GM12878 (cell line): ENCODE measurements at regions not wholly inside any gene's neighbourhood (a gene's known extent, or its start where the extent isn't known, plus 50 kb on each side); places are given as distances from the start of the nearest gene placed in this dataset.

Experiments
- ATAC-seq: fragments of 200-7000 bp; cut with Tn5 transposase; 3 replicates; pipeline ENCODE4 v1.9.1; 2020; ENCODE audit warnings: mild to moderate bottlenecking, moderate library complexity
- BruUV-seq: library from RNA; stranded (reverse); fragments of 400-500 nt; replicated peaks from 2 replicates; lab custom pipeline; 2021; lab: Mats Ljungman, UMichigan
- CTCF ChIA-PET: fragments of 300-600 bp; sonication (Branson Sonifier 250); formaldehyde crosslinking; extraction: SDS; loops from one replicate; lab custom pipeline; 2021; ENCODE audit warnings: inconsistent platforms; lab: Yijun Ruan, JAX
- POLR2A ChIA-PET: fragments of 350-600 bp; formaldehyde crosslinking; extraction: SDS; loops from one replicate; lab custom pipeline; 2021; ENCODE audit warnings: inconsistent platforms; lab: Charles Lee
- RAD21 ChIA-PET: fragments of 300-600 bp; sonication (Branson Sonifier 250); formaldehyde crosslinking; loops from one replicate; lab custom pipeline; 2023; ENCODE audit warnings: antibody characterized with exemption; ENCODE audit not compliant: unreplicated experiment; lab: Charles Lee
- SMC1A ChIA-PET: fragments of 300-600 bp; sonication (Branson Sonifier 250); formaldehyde crosslinking; loops from one replicate; lab custom pipeline; 2023; ENCODE audit not compliant: unreplicated experiment, uncharacterized antibody; lab: Charles Lee
- DNase-seq: peaks from one replicate; pipeline ENCODE4 v3.0.0-alpha.2; 2011; ENCODE audit warnings: low read depth, low spot score
- FAIRE-seq: peaks from 3 replicates; lab custom pipeline; 2011; peaks lifted over from hg19 to GRCh38; lab: Jason Lieb, UNC
- H2AFZ ChIP-seq: 2 replicates; pipeline ENCODE4 v1.6.0; 2011; ENCODE audit warnings: low read depth, low read length, control low read depth; ENCODE audit not compliant: control insufficient read depth
- H3K27ac ChIP-seq: 2 replicates; pipeline ENCODE4 v1.5.1; 2011; ENCODE audit warnings: control low read depth; ENCODE audit not compliant: control insufficient read depth, insufficient read depth
- H3K27me3 ChIP-seq, 2 experiments: replicated peaks in 1 of 2; 2 replicates each; pipeline versions ENCODE4 v1.6.0 to v1.6.1; 2011; ENCODE audit warnings: low read length in 1 of 2; ENCODE audit not compliant: control insufficient read depth in 2 of 2, insufficient read depth in 2 of 2
- H3K36me3 ChIP-seq, 2 experiments: 2 replicates each; pipeline ENCODE4 v1.5.1; 2011; ENCODE audit warnings: low read length in 1 of 2; ENCODE audit not compliant: control insufficient read depth in 2 of 2, insufficient read depth in 2 of 2
- H3K4me1 ChIP-seq: 2 replicates; pipeline ENCODE4 v1.6.1; 2011; ENCODE audit warnings: mild to moderate bottlenecking, low read length, moderate library complexity, mixed read lengths; ENCODE audit not compliant: control insufficient read depth, insufficient read depth
- H3K4me2 ChIP-seq: 2 replicates; pipeline ENCODE4 v1.6.0; 2011; ENCODE audit warnings: control low read depth; ENCODE audit not compliant: control insufficient read depth, insufficient read depth
- H3K4me3 ChIP-seq: fragments of 200-600 bp; sonication (generic); 2 replicates; pipeline ENCODE4 v1.5.1; 2016
- H3K79me2 ChIP-seq: 2 replicates; pipeline ENCODE4 v1.6.0; 2011; ENCODE audit warnings: low read length; ENCODE audit not compliant: control insufficient read depth, insufficient read depth
- H3K9ac ChIP-seq: 2 replicates; pipeline ENCODE4 v1.8.0; 2011; ENCODE audit warnings: low read length, control low read depth, mixed read lengths; ENCODE audit not compliant: control insufficient read depth, insufficient read depth
- H3K9me3 ChIP-seq: replicated peaks from 3 replicates; pipeline ENCODE4 v1.5.1; 2011; ENCODE audit warnings: mild to moderate bottlenecking, low read length; ENCODE audit not compliant: control insufficient read depth, insufficient read depth
- H4K20me1 ChIP-seq: 2 replicates; pipeline ENCODE4 v1.6.0; 2011; ENCODE audit not compliant: control insufficient read depth, insufficient read depth
- EZH2 ChIP-seq: IDR thresholded peaks from 2 replicates; pipeline ENCODE4 v1.6.1; 2012; ENCODE audit warnings: low read depth, mild to moderate bottlenecking, control low read depth, inconsistent platforms, low read length, borderline replicate concordance; ENCODE audit not compliant: control insufficient read depth
- HDGF ChIP-seq: fragments of 450-650 bp; IDR thresholded peaks from 2 replicates; pipeline ENCODE4 v1.6.1; 2016; ENCODE audit warnings: antibody characterized with exemption
- JUNB ChIP-seq: IDR thresholded peaks from 2 replicates; pipeline ENCODE4 v1.6.1; 2016; ENCODE audit warnings: antibody characterized with exemption, mild to moderate bottlenecking
- MYC ChIP-seq: IDR thresholded peaks from 2 replicates; pipeline ENCODE4 v1.6.1; 2011; ENCODE audit warnings: mild to moderate bottlenecking, low read length, moderate library complexity, inconsistent platforms; ENCODE audit not compliant: insufficient read depth, insufficient replicate concordance, insufficient read length, severe bottlenecking
- NFIC ChIP-seq: IDR thresholded peaks from 2 replicates; pipeline ENCODE4 v1.6.1; 2012; ENCODE audit warnings: low read depth, mild to moderate bottlenecking, inconsistent platforms, low read length, moderate library complexity
- POLR2A ChIP-seq: IDR thresholded peaks from 2 replicates; pipeline ENCODE4 v1.6.1; 2011; ENCODE audit warnings: low read depth, mild to moderate bottlenecking, low read length
- POLR2AphosphoS2 ChIP-seq: IDR thresholded peaks from 2 replicates; pipeline ENCODE4 v1.6.1; 2011; ENCODE audit warnings: low read depth, mild to moderate bottlenecking, low read length, improper control_type of control experiment, moderate library complexity
- RBBP5 ChIP-seq: fragments of 200-600 bp; sonication (generic); conservative IDR thresholded peaks from 2 replicates; pipeline ENCODE4 v1.6.1; 2016
- RELB ChIP-seq: fragments of 450-650 bp; IDR thresholded peaks from 2 replicates; pipeline ENCODE4 v1.6.1; 2017; ENCODE audit warnings: low read depth, mild to moderate bottlenecking, moderate library complexity
- RFX5 ChIP-seq: IDR thresholded peaks from 2 replicates; pipeline ENCODE4 v1.6.1; 2011; ENCODE audit warnings: low read depth, low read length, improper control_type of control experiment
- SMAD5 ChIP-seq: IDR thresholded peaks from 2 replicates; pipeline ENCODE4 v1.6.1; 2016; ENCODE audit warnings: antibody characterized with exemption, low read depth
- SRF ChIP-seq, 2 experiments: IDR thresholded peaks; 2 replicates each; pipeline ENCODE4 v1.6.1; 2011; ENCODE audit warnings: low read depth in 2 of 2, low read length in 2 of 2, mild to moderate bottlenecking in 1 of 2, moderate library complexity in 1 of 2
- TARDBP ChIP-seq: IDR thresholded peaks from 2 replicates; pipeline ENCODE4 v1.6.1; 2016; ENCODE audit warnings: borderline replicate concordance
- ZBED1 ChIP-seq: IDR thresholded peaks from 2 replicates; pipeline ENCODE4 v1.6.1; 2016; ENCODE audit warnings: borderline replicate concordance
- ZBTB11 ChIP-seq: fragments of 450-650 bp; formaldehyde crosslinking; IDR thresholded peaks from 2 replicates; pipeline ENCODE4 v1.5.0; 2022; ENCODE audit warnings: mild to moderate bottlenecking, missing genetic modification characterization
- ZBTB40 ChIP-seq: fragments of 450-650 bp; IDR thresholded peaks from 2 replicates; pipeline ENCODE4 v1.6.1; 2016; ENCODE audit warnings: mild to moderate bottlenecking, moderate library complexity, borderline replicate concordance
- ZNF622 ChIP-seq: fragments of 450-650 bp; IDR thresholded peaks from 2 replicates; pipeline ENCODE4 v1.6.1; 2017; ENCODE audit warnings: mild to moderate bottlenecking, inconsistent platforms
- WGBS: methylation state at CpG from one replicate; pipeline ENCODE4 v1.1.6; 2016; ENCODE audit warnings: low lambda C conversion rate; ENCODE audit not compliant: insufficient replicate concordance, insufficient coverage; ENCODE audit errors: missing lambda C conversion rate; 5-methylcytosine and 5-hydroxymethylcytosine counted together
- in situ Hi-C: fragments of 300-500 bp; cut with MboI; formaldehyde crosslinking; loops from 9 replicates; pipeline ENCODE4 v1.14.3; 2018; ENCODE audit warnings: mixed read lengths
- intact Hi-C: fragments of 100-400 bp; cut with micrococcal nuclease; formaldehyde crosslinking; loops from one replicate; pipeline ENCODE4 v1.14.2; 2022; ENCODE audit not compliant: unreplicated experiment

GRCh38 chr3:5510300-5510699 is 322.8 kb downstream of the EDEM1 start (continued):
- no peak for TF ChIP-seq ZBTB40
- TF ChIP-seq, all 136 proteins: peak for 0

GRCh38 chr3:5517921-5518320 is 330.4 kb downstream of the EDEM1 start:
- no peak overlapping the region for H3K4me2 ChIP-seq
- no peaks in the 10 kb centered on the region for H3K27me3 ChIP-seq
- ChIA-PET SMC1A (no interaction called here), RAD21 (no interaction called here), CTCF (no interaction called here), POLR2A (no interaction called here)
- H3K9ac ChIP-seq, result no peak overlapping the region
- TF ChIP-seq RELB (no peak), RFX5 (no peak), EZH2 (no peak), HDGF (no peak), ZNF622 (no peak), MYC (no peak), NFIC (no peak), POLR2AphosphoS2 (no peak), SMAD5 (no peak), RBBP5 (no peak), POLR2A (no peak), JUNB (no peak), ZBED1 (no peak), ZBTB11 (no peak), SRF (IDR thresholded peaks at IDR 0.05; ENCODE audit: low read depth in 2 of 2, low read length in 2 of 2) (no peak), TARDBP (no peak)
- H3K36me3 ChIP-seq, result no peaks in the 10 kb centered on the region
- intact Hi-C loops, result no loop called here
- FAIRE-seq (no peak), ATAC-seq (no peak), DNase-seq (no peak)
- no peak overlapping the region for H3K4me3 ChIP-seq
- no peaks in the 10 kb centered on the region for H4K20me1 ChIP-seq
- H2AFZ ChIP-seq, result no peak overlapping the region
- H3K27ac ChIP-seq, result no peak overlapping the region
- no TSS peak for BruUV-seq
- WGBS, result 59% methylated on average over 4 of the region's 4 CpGs
- no peaks in the 10 kb centered on the region for H3K4me1 ChIP-seq
- H3K9me3 ChIP-seq, result no peaks in the 10 kb centered on the region
- H3K79me2 ChIP-seq, result no peaks in the 10 kb centered on the region
- in situ Hi-C loops, result no loop called here
